GM12878 (cell line): ENCODE measurements at regions not wholly inside any gene's neighbourhood (a gene's known extent, or its start where the extent isn't known, plus 50 kb on each side); places are given as distances from the start of the nearest gene placed in this dataset.
"Not testable (repeated sequence)": the region's sequence is repeated elsewhere in the genome, so short reads cannot be mapped to it uniquely, and the experiment has no call there.

Experiments used
- ATAC-seq: fragments of 200-7000 bp; cut with Tn5 transposase; 3 replicates; pipeline ENCODE4 v1.9.1; 2020; ENCODE audit warnings: mild to moderate bottlenecking, moderate library complexity
- BruUV-seq: library from RNA; stranded (reverse); fragments of 400-500 nt; replicated peaks from 2 replicates; lab custom pipeline; 2021; lab: Mats Ljungman, UMichigan
- CTCF ChIA-PET: fragments of 300-600 bp; sonication (Branson Sonifier 250); formaldehyde crosslinking; extraction: SDS; loops from one replicate; lab custom pipeline; 2021; ENCODE audit warnings: inconsistent platforms; lab: Yijun Ruan, JAX
- POLR2A ChIA-PET: fragments of 350-600 bp; formaldehyde crosslinking; extraction: SDS; loops from one replicate; lab custom pipeline; 2021; ENCODE audit warnings: inconsistent platforms; lab: Charles Lee
- RAD21 ChIA-PET: fragments of 300-600 bp; sonication (Branson Sonifier 250); formaldehyde crosslinking; loops from one replicate; lab custom pipeline; 2023; ENCODE audit warnings: antibody characterized with exemption; ENCODE audit not compliant: unreplicated experiment; lab: Charles Lee
- SMC1A ChIA-PET: fragments of 300-600 bp; sonication (Branson Sonifier 250); formaldehyde crosslinking; loops from one replicate; lab custom pipeline; 2023; ENCODE audit not compliant: unreplicated experiment, uncharacterized antibody; lab: Charles Lee
- DNase-seq: peaks from one replicate; pipeline ENCODE4 v3.0.0-alpha.2; 2011; ENCODE audit warnings: low read depth, low spot score
- FAIRE-seq: peaks from 3 replicates; lab custom pipeline; 2011; peaks lifted over from hg19 to GRCh38; lab: Jason Lieb, UNC
- H2AFZ ChIP-seq: 2 replicates; pipeline ENCODE4 v1.6.0; 2011; ENCODE audit warnings: low read depth, low read length, control low read depth; ENCODE audit not compliant: control insufficient read depth
- H3K27ac ChIP-seq: 2 replicates; pipeline ENCODE4 v1.5.1; 2011; ENCODE audit warnings: control low read depth; ENCODE audit not compliant: control insufficient read depth, insufficient read depth
- H3K27me3 ChIP-seq, 2 experiments: replicated peaks in 1 of 2; 2 replicates each; pipeline versions ENCODE4 v1.6.0 to v1.6.1; 2011; ENCODE audit warnings: low read length in 1 of 2; ENCODE audit not compliant: control insufficient read depth in 2 of 2, insufficient read depth in 2 of 2
- H3K36me3 ChIP-seq, 2 experiments: 2 replicates each; pipeline ENCODE4 v1.5.1; 2011; ENCODE audit warnings: low read length in 1 of 2; ENCODE audit not compliant: control insufficient read depth in 2 of 2, insufficient read depth in 2 of 2
- H3K4me1 ChIP-seq: 2 replicates; pipeline ENCODE4 v1.6.1; 2011; ENCODE audit warnings: mild to moderate bottlenecking, low read length, moderate library complexity, mixed read lengths; ENCODE audit not compliant: control insufficient read depth, insufficient read depth
- H3K4me2 ChIP-seq: 2 replicates; pipeline ENCODE4 v1.6.0; 2011; ENCODE audit warnings: control low read depth; ENCODE audit not compliant: control insufficient read depth, insufficient read depth
- H3K4me3 ChIP-seq: fragments of 200-600 bp; sonication (generic); 2 replicates; pipeline ENCODE4 v1.5.1; 2016
- H3K79me2 ChIP-seq: 2 replicates; pipeline ENCODE4 v1.6.0; 2011; ENCODE audit warnings: low read length; ENCODE audit not compliant: control insufficient read depth, insufficient read depth
- H3K9ac ChIP-seq: 2 replicates; pipeline ENCODE4 v1.8.0; 2011; ENCODE audit warnings: low read length, control low read depth, mixed read lengths; ENCODE audit not compliant: control insufficient read depth, insufficient read depth
- H3K9me3 ChIP-seq: replicated peaks from 3 replicates; pipeline ENCODE4 v1.5.1; 2011; ENCODE audit warnings: mild to moderate bottlenecking, low read length; ENCODE audit not compliant: control insufficient read depth, insufficient read depth
- H4K20me1 ChIP-seq: 2 replicates; pipeline ENCODE4 v1.6.0; 2011; ENCODE audit not compliant: control insufficient read depth, insufficient read depth
- WGBS: methylation state at CpG from one replicate; pipeline ENCODE4 v1.1.6; 2016; ENCODE audit warnings: low lambda C conversion rate; ENCODE audit not compliant: insufficient replicate concordance, insufficient coverage; ENCODE audit errors: missing lambda C conversion rate; 5-methylcytosine and 5-hydroxymethylcytosine counted together
- in situ Hi-C: fragments of 300-500 bp; cut with MboI; formaldehyde crosslinking; loops from 9 replicates; pipeline ENCODE4 v1.14.3; 2018; ENCODE audit warnings: mixed read lengths
- intact Hi-C: fragments of 100-400 bp; cut with micrococcal nuclease; formaldehyde crosslinking; loops from one replicate; pipeline ENCODE4 v1.14.2; 2022; ENCODE audit not compliant: unreplicated experiment
- TF ChIP-seq, protein P1 (sequence below): fragments of 450-650 bp; IDR thresholded peaks from 2 replicates; pipeline ENCODE4 v1.6.1; 2018; ENCODE audit warnings: mild to moderate bottlenecking, low read depth, moderate library complexity; ENCODE audit not compliant: partially characterized antibody

DNA sequence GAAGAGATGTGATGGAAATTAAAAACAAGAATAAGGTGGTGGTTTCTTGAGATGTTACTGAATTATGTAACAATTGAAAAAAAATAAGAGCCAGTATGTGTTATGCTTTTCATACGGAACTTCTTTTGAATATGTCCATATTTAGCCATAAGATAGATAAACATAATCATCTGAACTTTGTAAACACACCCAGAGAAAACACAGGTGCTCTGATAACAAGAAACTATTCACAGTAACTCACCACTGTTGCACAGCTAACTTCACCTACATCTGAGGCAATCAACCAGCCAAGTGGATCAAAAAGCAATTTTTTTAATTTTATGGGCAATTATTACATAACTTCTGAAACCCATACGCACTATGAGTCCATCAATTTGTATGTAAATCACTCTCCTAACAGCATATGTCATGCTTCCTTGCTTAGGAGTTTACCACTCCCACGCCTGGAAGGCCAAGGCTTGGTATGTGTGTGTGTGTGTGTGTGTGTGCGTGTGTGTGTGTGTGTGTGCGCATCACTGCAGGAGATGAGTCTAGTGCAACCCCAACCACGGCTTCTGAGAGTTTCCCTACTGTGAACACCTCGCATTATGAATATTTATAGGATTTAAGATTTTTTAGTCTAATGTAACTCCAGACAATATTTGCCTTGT is 443.4 kb downstream of the BCAT1 start:
- no peak for ATAC-seq
- TF ChIP-seq, protein P1, sequence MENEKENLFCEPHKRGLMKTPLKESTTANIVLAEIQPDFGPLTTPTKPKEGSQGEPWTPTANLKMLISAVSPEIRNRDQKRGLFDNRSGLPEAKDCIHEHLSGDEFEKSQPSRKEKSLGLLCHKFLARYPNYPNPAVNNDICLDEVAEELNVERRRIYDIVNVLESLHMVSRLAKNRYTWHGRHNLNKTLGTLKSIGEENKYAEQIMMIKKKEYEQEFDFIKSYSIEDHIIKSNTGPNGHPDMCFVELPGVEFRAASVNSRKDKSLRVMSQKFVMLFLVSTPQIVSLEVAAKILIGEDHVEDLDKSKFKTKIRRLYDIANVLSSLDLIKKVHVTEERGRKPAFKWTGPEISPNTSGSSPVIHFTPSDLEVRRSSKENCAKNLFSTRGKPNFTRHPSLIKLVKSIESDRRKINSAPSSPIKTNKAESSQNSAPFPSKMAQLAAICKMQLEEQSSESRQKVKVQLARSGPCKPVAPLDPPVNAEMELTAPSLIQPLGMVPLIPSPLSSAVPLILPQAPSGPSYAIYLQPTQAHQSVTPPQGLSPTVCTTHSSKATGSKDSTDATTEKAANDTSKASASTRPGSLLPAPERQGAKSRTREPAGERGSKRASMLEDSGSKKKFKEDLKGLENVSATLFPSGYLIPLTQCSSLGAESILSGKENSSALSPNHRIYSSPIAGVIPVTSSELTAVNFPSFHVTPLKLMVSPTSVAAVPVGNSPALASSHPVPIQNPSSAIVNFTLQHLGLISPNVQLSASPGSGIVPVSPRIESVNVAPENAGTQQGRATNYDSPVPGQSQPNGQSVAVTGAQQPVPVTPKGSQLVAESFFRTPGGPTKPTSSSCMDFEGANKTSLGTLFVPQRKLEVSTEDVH = no peak
- ChIA-PET RAD21 (no interaction called here), POLR2A (no interaction called here), CTCF (no interaction called here), SMC1A (no interaction called here)
- Histone ChIP-seq H3K4me1 (no peaks in the 10 kb centered on the region), H3K4me3 (no peak overlapping the region), H3K36me3 (no peaks in the 10 kb centered on the region), H2AFZ (no peak overlapping the region), H3K27me3 (no peaks in the 10 kb centered on the region), H3K27ac (no peak overlapping the region), H3K9me3 (no peaks in the 10 kb centered on the region), H4K20me1 (no peaks in the 10 kb centered on the region), H3K9ac (no peak overlapping the region), H3K4me2 (no peak overlapping the region), H3K79me2 (no peaks in the 10 kb centered on the region)
- intact Hi-C loops (loop anchor here (2.0 kb wide), 1 partner anchor 77 kb away; no protein-coding TSS in a partner anchor), in situ Hi-C loops (no loop called here)
- no TSS peak for BruUV-seq
- 45% methylated on average over 7 of the region's 7 CpGs for WGBS
- no peak for FAIRE-seq
- no peak for DNase-seq

DNA sequence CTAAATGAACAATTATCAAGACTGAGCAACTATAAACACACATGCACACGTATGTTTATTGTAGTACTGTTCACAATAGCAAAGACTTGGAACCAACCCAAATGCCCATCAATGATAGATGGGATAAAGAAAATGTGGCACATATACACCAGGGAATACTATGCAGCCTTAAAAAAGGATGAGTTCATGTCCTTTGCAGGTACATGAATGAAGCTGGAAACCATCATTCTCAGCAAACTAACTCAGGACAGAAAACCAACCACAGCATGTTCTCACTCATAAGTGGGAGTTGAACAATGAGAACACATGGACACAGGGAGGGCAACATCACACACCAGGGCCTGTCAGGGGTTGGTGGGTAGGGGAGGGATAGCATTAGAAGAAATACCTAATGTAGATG is 445.4 kb downstream of the BCAT1 start:
- RAD21 ChIA-PET, in situ Hi-C loops, intact Hi-C loops, H3K4me3 ChIP-seq, H3K9me3 ChIP-seq, H3K36me3 ChIP-seq, H3K79me2 ChIP-seq, H2AFZ ChIP-seq, H3K27me3 ChIP-seq, H3K9ac ChIP-seq, H3K4me2 ChIP-seq, H3K4me1 ChIP-seq, H4K20me1 ChIP-seq, FAIRE-seq, BruUV-seq, POLR2A ChIA-PET, CTCF ChIA-PET, H3K27ac ChIP-seq, ATAC-seq, DNase-seq: not testable (repeated sequence)
- SMC1A ChIA-PET = interaction anchor here (1.3 kb wide), 1 partner anchor 13 kb away, joined by 6 read pairs; no protein-coding TSS in a partner anchor
- WGBS = 22% methylated on average over 1 of the region's 1 CpG
